HG03064 (cell line): ENCODE measurements at regions not wholly inside any gene's neighbourhood (a gene's known extent, or its start where the extent isn't known, plus 50 kb on each side); places are given as distances from the start of the nearest gene placed in this dataset.
"Not testable (repeated sequence)": the region's sequence is repeated elsewhere in the genome, so short reads cannot be mapped to it uniquely, and the experiment has no call there.

Source experiments
- ATAC-seq: cut with Tn5 transposase; IDR thresholded peaks from one replicate; pipeline ENCODE4 v1.9.1; 2021; ENCODE audit warnings: low read depth; ENCODE audit not compliant: unreplicated experiment

GRCh38 chr10:109732254-109732965 is 190.9 kb downstream of the XPNPEP1 start:
- ATAC-seq, result no peak

- ATAC-seq, result not testable (repeated sequence)
These were observed 193.4 kb downstream of the XPNPEP1 start for GRCh38 chr10:109729895-109730294.

- ATAC-seq, result no peak
These were observed 195.9 kb downstream of the XPNPEP1 start for GRCh38 chr10:109727436-109727835.

GRCh38 chr10:109726473-109726872 is 196.8 kb downstream of the XPNPEP1 start:
- ATAC-seq, result no peak

- no peak for ATAC-seq
These were observed 200.0 kb downstream of the XPNPEP1 start for GRCh38 chr10:109723305-109723704.

- ATAC-seq, result no peak
These were observed 201.8 kb downstream of the XPNPEP1 start for GRCh38 chr10:109721453-109722064.

GRCh38 chr10:109706026-109706560 is 217.2 kb downstream of the XPNPEP1 start:
- ATAC-seq, result no peak

GRCh38 chr10:109701633-109702215 is 221.6 kb downstream of the XPNPEP1 start:
- ATAC-seq, result no peak

GRCh38 chr10:109698882-109699664 is 224.2 kb downstream of the XPNPEP1 start:
- ATAC-seq, result no peak

GRCh38 chr10:109698086-109698485 is 225.2 kb downstream of the XPNPEP1 start:
- no peak for ATAC-seq

GRCh38 chr10:109696981-109697775 is 226.1 kb downstream of the XPNPEP1 start:
- ATAC-seq, result no peak

- no peak for ATAC-seq
These were observed 226.8 kb downstream of the XPNPEP1 start for GRCh38 chr10:109696462-109696861.

GRCh38 chr10:109695988-109696387 is 227.3 kb downstream of the XPNPEP1 start:
- ATAC-seq, result no peak

- ATAC-seq, result no peak
These were observed 233.5 kb downstream of the XPNPEP1 start for GRCh38 chr10:109689785-109690184.

GRCh38 chr10:109679478-109679877 is 243.8 kb downstream of the XPNPEP1 start:
- ATAC-seq, result no peak

- no peak for ATAC-seq
These were observed 244.5 kb downstream of the XPNPEP1 start for GRCh38 chr10:109678857-109679256.

GRCh38 chr10:109676703-109677102 is 246.6 kb downstream of the XPNPEP1 start:
- no peak for ATAC-seq

GRCh38 chr10:109668703-109669102 is 254.6 kb downstream of the XPNPEP1 start:
- no peak for ATAC-seq

- no peak for ATAC-seq
These were observed 255.1 kb downstream of the XPNPEP1 start for GRCh38 chr10:109668154-109668665.

- ATAC-seq, result no peak
These were observed 258.0 kb downstream of the XPNPEP1 start for GRCh38 chr10:109665321-109665720.
